PC-9 (cell line): ENCODE measurements at regions not wholly inside any gene's neighbourhood (a gene's known extent, or its start where the extent isn't known, plus 50 kb on each side); places are given as distances from the start of the nearest gene placed in this dataset.

Source experiments
- BruUV-seq: library from RNA; stranded (reverse); fragments of 400-500 nt; replicated peaks from 2 replicates; lab custom pipeline; 2021; lab: Mats Ljungman, UMichigan
- CTCF ChIA-PET: fragments of 300-600 bp; sonication (Branson Sonifier 250); formaldehyde crosslinking; loops from one replicate; lab custom pipeline; 2022; ENCODE audit warnings: antibody characterized with exemption; lab: Charles Lee
- POLR2A ChIA-PET: fragments of 300-600 bp; sonication (Branson Sonifier 250); formaldehyde crosslinking; loops from one replicate; lab custom pipeline; 2022; ENCODE audit warnings: antibody characterized with exemption; ENCODE audit not compliant: unreplicated experiment; lab: Charles Lee
- DNase-seq, 2 experiments: peaks; one replicate each; pipeline versions ENCODE4 v3.0.0 to v3.0.0-alpha.2; 2015 to 2022; ENCODE audit warnings: mixed read lengths in 1 of 2
- H2AFZ ChIP-seq: fragments of 200-600 bp; sonication (generic); 2 replicates; pipeline ENCODE4 v1.8.1; 2017; ENCODE audit warnings: antibody characterized with exemption
- H3F3A ChIP-seq: fragments of 200-600 bp; sonication (generic); 2 replicates; pipeline ENCODE4 v1.8.1; 2017; ENCODE audit warnings: antibody characterized with exemption, mild to moderate bottlenecking, low read depth; ENCODE audit not compliant: insufficient read depth
- H3K27ac ChIP-seq: fragments of 200-600 bp; sonication (generic); 2 replicates; pipeline ENCODE4 v1.6.1; 2016; ENCODE audit warnings: mixed run types
- H3K27me3 ChIP-seq: fragments of 200-600 bp; sonication (generic); 2 replicates; pipeline ENCODE4 v1.6.1; 2016; ENCODE audit warnings: low read depth, mixed run types; ENCODE audit not compliant: insufficient read depth
- H3K36me3 ChIP-seq: fragments of 200-600 bp; sonication (generic); 2 replicates; pipeline ENCODE4 v1.6.1; 2016; ENCODE audit warnings: low read depth, mixed run types
- H3K4me1 ChIP-seq: fragments of 200-600 bp; sonication (generic); replicated peaks from 2 replicates; pipeline ENCODE4 v1.6.1; 2016; ENCODE audit warnings: mixed run types; ENCODE audit not compliant: insufficient read depth
- H3K4me2 ChIP-seq: fragments of 200-600 bp; sonication (generic); 2 replicates; pipeline ENCODE4 v1.6.1; 2017; ENCODE audit warnings: mixed run types
- H3K4me3 ChIP-seq: fragments of 200-600 bp; sonication (generic); 2 replicates; pipeline ENCODE4 v1.6.1; 2016; ENCODE audit warnings: mixed run types
- H3K79me2 ChIP-seq: fragments of 200-600 bp; sonication (generic); 2 replicates; pipeline ENCODE4 v1.6.1; 2017; ENCODE audit warnings: low read depth, mixed run types
- H3K9me2 ChIP-seq: fragments of 200-600 bp; sonication (generic); 2 replicates; pipeline ENCODE4 v1.8.1; 2017; ENCODE audit warnings: mild to moderate bottlenecking; ENCODE audit not compliant: insufficient read depth
- H3K9me3 ChIP-seq: fragments of 200-600 bp; sonication (generic); 2 replicates; pipeline ENCODE4 v1.8.1; 2016; ENCODE audit warnings: low read depth; ENCODE audit not compliant: insufficient read depth
- H4K20me1 ChIP-seq: fragments of 200-600 bp; sonication (generic); 2 replicates; pipeline ENCODE4 v1.8.1; 2017; ENCODE audit not compliant: insufficient read depth
- EZH2 ChIP-seq: fragments of 200-600 bp; sonication (generic); IDR thresholded peaks from 2 replicates; pipeline ENCODE4 v1.8.0; 2017; ENCODE audit warnings: antibody characterized with exemption, low read depth
- intact Hi-C: fragments of 100-400 bp; cut with micrococcal nuclease; formaldehyde crosslinking; loops from one replicate; pipeline ENCODE4 v1.10.0; 2022; ENCODE audit not compliant: unreplicated experiment
- TF ChIP-seq, protein P1 (sequence below): fragments of 200-600 bp; sonication (generic); conservative IDR thresholded peaks from 2 replicates; pipeline ENCODE4 v1.6.1; 2017; ENCODE audit warnings: mixed run types, antibody characterized with exemption, mild to moderate bottlenecking, moderate library complexity

DNA sequence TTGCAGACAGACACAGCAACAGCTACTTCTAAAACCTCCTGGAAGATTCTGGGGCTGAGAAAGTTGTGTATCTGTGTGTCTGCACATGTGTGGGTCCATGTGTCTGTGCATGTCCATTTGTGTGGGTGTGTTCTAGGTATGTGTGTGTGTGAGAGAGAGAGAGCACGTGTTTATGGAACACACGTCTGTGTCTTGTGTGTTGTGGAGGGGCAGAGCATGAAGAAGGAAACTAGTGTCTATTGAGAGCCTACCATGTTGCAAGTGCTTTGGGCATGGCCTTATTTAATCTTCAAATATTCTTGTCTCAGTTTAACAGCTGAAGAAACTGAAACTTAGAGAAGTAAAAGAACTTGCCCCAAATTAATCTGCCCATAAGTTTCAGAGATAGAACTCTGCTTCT, 327.5 kb downstream of the UACA start:
- Histone ChIP-seq H3K4me2 (peak overlapping the region; percentile 40), H3K27me3 (no peaks in the 10 kb centered on the region), H3K9me2 (no peaks in the 10 kb centered on the region), H3K4me3 (no peak overlapping the region), H3K9me3 (no peaks in the 10 kb centered on the region), H2AFZ (no peak overlapping the region), H3K4me1 (peaks cover 67% of the 10 kb centered on the region), H3K79me2 (no peaks in the 10 kb centered on the region), H4K20me1 (no peaks in the 10 kb centered on the region), H3K36me3 (no peaks in the 10 kb centered on the region), H3F3A (peaks cover 14% of the 10 kb centered on the region; the same call in 1 of the 2 replicates), H3K27ac (no peak overlapping the region)
- ChIA-PET POLR2A (no interaction called here), CTCF (no interaction called here)
- DNase-seq, result no peak
- intact Hi-C loops, result no loop called here
- TF ChIP-seq, protein P1, sequence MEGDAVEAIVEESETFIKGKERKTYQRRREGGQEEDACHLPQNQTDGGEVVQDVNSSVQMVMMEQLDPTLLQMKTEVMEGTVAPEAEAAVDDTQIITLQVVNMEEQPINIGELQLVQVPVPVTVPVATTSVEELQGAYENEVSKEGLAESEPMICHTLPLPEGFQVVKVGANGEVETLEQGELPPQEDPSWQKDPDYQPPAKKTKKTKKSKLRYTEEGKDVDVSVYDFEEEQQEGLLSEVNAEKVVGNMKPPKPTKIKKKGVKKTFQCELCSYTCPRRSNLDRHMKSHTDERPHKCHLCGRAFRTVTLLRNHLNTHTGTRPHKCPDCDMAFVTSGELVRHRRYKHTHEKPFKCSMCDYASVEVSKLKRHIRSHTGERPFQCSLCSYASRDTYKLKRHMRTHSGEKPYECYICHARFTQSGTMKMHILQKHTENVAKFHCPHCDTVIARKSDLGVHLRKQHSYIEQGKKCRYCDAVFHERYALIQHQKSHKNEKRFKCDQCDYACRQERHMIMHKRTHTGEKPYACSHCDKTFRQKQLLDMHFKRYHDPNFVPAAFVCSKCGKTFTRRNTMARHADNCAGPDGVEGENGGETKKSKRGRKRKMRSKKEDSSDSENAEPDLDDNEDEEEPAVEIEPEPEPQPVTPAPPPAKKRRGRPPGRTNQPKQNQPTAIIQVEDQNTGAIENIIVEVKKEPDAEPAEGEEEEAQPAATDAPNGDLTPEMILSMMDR, result no peak
- TF ChIP-seq EZH2, result no peak
- no TSS peak for BruUV-seq

DNA sequence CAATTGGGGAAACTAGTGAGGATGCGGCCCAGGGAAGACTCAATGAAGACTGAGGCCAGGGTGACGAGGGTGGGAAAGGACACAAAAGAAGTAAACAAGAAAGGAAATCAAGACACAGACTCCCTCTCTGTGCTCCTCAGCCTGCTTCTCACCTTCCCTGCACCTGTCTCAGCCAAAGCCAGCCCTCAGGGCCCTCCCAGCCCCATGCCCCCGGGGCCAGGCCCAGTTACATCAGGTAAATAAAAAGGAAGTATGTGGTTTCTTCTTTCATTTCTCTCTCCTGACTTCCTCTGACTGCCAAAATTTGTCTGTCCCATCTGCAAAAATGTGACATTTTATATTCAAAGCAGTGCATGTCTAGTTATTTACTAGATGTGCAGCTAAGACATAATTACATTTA, 328.0 kb downstream of the UACA start:
- BruUV-seq, result no TSS peak
- intact Hi-C loops, result no loop called here
- ChIA-PET POLR2A (no interaction called here), CTCF (no interaction called here)
- no peaks in the 10 kb centered on the region for H3K79me2 ChIP-seq
- no peaks in the 10 kb centered on the region for H3K27me3 ChIP-seq
- no peaks in the 10 kb centered on the region for H3K36me3 ChIP-seq
- no peaks in the 10 kb centered on the region for H4K20me1 ChIP-seq
- H3K9me2 ChIP-seq, result no peaks in the 10 kb centered on the region
- no peak for TF ChIP-seq EZH2
- TF ChIP-seq, protein P1, result no peak
- no peak overlapping the region for H3K27ac ChIP-seq
- peak overlapping the region; percentile 40 for H3K4me2 ChIP-seq
- no peak overlapping the region for H2AFZ ChIP-seq
- peak in 1 of 2 experiments; percentile 25 for DNase-seq
- peaks cover 18% of the 10 kb centered on the region for H3F3A ChIP-seq
- peaks cover 66% of the 10 kb centered on the region for H3K4me1 ChIP-seq
- no peak overlapping the region for H3K4me3 ChIP-seq
- H3K9me3 ChIP-seq, result no peaks in the 10 kb centered on the region

DNA sequence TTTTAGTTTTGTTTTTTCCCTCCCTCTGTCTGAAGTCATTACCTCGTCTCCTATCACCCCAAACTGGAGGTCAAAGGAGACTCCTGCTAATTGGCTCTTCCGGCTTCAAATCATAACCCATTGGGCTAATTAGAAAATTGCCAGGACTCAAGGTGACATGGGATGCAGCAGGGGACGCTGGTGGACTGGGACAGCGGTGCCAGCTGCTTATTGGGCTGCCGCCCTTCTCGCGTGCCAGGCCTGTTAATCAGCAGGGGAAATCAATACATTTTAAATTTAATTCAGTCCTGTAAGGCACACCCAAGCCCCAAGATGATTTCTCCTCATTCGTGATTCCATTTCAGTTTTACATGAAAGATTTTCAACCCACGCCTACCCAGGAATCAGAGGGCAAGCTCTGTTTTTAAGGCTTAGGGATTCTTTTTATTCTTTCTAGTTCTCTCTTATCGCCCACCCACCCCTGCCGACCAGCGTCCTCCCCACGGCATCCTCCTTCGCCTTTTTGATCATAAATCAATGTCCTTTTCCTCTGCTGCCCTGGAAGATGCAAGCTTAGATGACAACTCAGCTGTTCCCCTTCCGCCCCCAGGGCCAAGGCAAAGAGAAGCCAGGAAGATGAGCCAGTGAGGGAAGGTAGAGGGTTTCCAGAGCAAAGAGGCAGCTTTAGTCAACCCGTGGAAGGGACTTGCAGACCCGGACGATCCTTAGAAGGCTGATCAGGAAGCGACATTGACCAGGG, 329.6 kb downstream of the UACA start:
- no TSS peak for BruUV-seq
- POLR2A ChIA-PET, result no interaction called here
- H3K4me1 ChIP-seq, result peaks cover 64% of the 10 kb centered on the region
- CTCF ChIA-PET, result interaction anchor here (0.7 kb wide), 1 partner anchor 41 kb away, joined by 3 read pairs; no protein-coding TSS in a partner anchor
- intact Hi-C loops, result loop anchor here (5.0 kb wide), 1 partner anchor 111 kb away; no protein-coding TSS in a partner anchor
- H3K79me2 ChIP-seq, result no peaks in the 10 kb centered on the region
- peaks cover 33% of the 10 kb centered on the region for H3F3A ChIP-seq
- H3K9me3 ChIP-seq, result no peaks in the 10 kb centered on the region
- no peak overlapping the region for H2AFZ ChIP-seq
- H3K4me2 ChIP-seq, result 0 out of 2 replicates have a peak overlapping the region, but pooled peaks have one; percentile 40
- H3K27ac ChIP-seq, result no peak overlapping the region
- H3K27me3 ChIP-seq, result no peaks in the 10 kb centered on the region
- no peaks in the 10 kb centered on the region for H3K9me2 ChIP-seq
- H3K36me3 ChIP-seq, result no peaks in the 10 kb centered on the region
- TF ChIP-seq, protein P1, result no peak
- no peak for TF ChIP-seq EZH2
- no peak for DNase-seq
- H3K4me3 ChIP-seq, result no peak overlapping the region
- no peaks in the 10 kb centered on the region for H4K20me1 ChIP-seq
